CD14-positive monocyte (primary cell): ENCODE measurements at regions not wholly inside any gene's neighbourhood (a gene's known extent, or its start where the extent isn't known, plus 50 kb on each side); places are given as distances from the start of the nearest gene placed in this dataset.

ENCODE experiments used
- DNase-seq, 3 donors: peaks; one replicate each; pipeline ENCODE4 v3.0.0-alpha.2; 2011 to 2022
- H2AFZ ChIP-seq: 2 replicates; pipeline ENCODE4 v1.6.0; 2012; ENCODE audit warnings: mild to moderate bottlenecking, low read depth, low read length, inconsistent platforms; ENCODE audit not compliant: insufficient read depth, poor library complexity, severe bottlenecking
- H3K27ac ChIP-seq, 2 donors: 1 replicate in 1 of 2; 2 replicates in 1 of 2; pipeline ENCODE4 v1.5.1; 2012 to 2013; ENCODE audit warnings: low read length in 2 of 2, control low read depth in 1 of 2, inconsistent platforms in 1 of 2, low read depth in 1 of 2, mild to moderate bottlenecking in 1 of 2
- H3K27me3 ChIP-seq, 2 donors: one replicate each; pipeline versions ENCODE4 v1.6.0 to v1.6.1; 2011 to 2013; ENCODE audit warnings: low read length in 2 of 2; ENCODE audit not compliant: control insufficient read depth in 2 of 2, insufficient read depth in 2 of 2
- H3K36me3 ChIP-seq, 2 donors: replicated peaks in 1 of 2; 1 replicate in 1 of 2; 2 replicates in 1 of 2; pipeline versions ENCODE4 v1.5.1 to v1.6.1; 2012 to 2013; ENCODE audit warnings: low read length in 2 of 2, control low read depth in 1 of 2, inconsistent platforms in 1 of 2, mild to moderate bottlenecking in 1 of 2; ENCODE audit not compliant: insufficient read depth in 2 of 2, control insufficient read depth in 1 of 2
- H3K4me1 ChIP-seq, 2 donors: 1 replicate in 1 of 2; 2 replicates in 1 of 2; pipeline versions ENCODE4 v1.5.1 to v1.6.1; 2012 to 2013; ENCODE audit warnings: low read length in 2 of 2, control low read depth in 1 of 2, inconsistent platforms in 1 of 2, mild to moderate bottlenecking in 1 of 2, moderate library complexity in 1 of 2; ENCODE audit not compliant: insufficient read depth in 2 of 2, control insufficient read depth in 1 of 2
- H3K4me2 ChIP-seq: replicated peaks from 2 replicates; pipeline ENCODE3; 2012; ENCODE audit warnings: low read length, moderate library complexity, mild to moderate bottlenecking; ENCODE audit not compliant: poor library complexity, severe bottlenecking; ENCODE audit errors: extremely low read depth
- H3K4me3 ChIP-seq, 3 experiments: fragments of 200-600 bp in 1 of 3; sonication (generic) in 1 of 3; replicated peaks in 1 of 3; 1 replicate in 2 of 3; 2 replicates in 1 of 3; pipeline ENCODE4 v1.5.1; 2011 to 2013; ENCODE audit warnings: low read length in 3 of 3, mild to moderate bottlenecking in 3 of 3, control low read depth in 2 of 3, low read depth in 2 of 3, inconsistent platforms in 1 of 3, moderate library complexity in 1 of 3
- H3K79me2 ChIP-seq: 2 replicates; pipeline ENCODE4 v1.6.0; 2012; ENCODE audit warnings: mild to moderate bottlenecking, control low read depth, inconsistent platforms, low read length, moderate library complexity; ENCODE audit not compliant: insufficient read depth
- H3K9ac ChIP-seq: 2 replicates; pipeline ENCODE4 v1.6.0; 2017; ENCODE audit warnings: low read length, mild to moderate bottlenecking; ENCODE audit not compliant: insufficient read depth, poor library complexity, severe bottlenecking
- H3K9me3 ChIP-seq, 2 donors: replicated peaks in 1 of 2; 1 replicate in 1 of 2; 2 replicates in 1 of 2; pipeline versions ENCODE4 v1.5.1 to v1.6.1; 2012 to 2013; ENCODE audit warnings: low read length in 2 of 2, control low read depth in 1 of 2; ENCODE audit not compliant: control insufficient read depth in 1 of 2, insufficient read depth in 1 of 2
- H4K20me1 ChIP-seq: 2 replicates; pipeline ENCODE4 v1.6.0; 2012; ENCODE audit warnings: mild to moderate bottlenecking, low read length, control low read depth, moderate library complexity; ENCODE audit not compliant: insufficient read depth
- H3K27ac Mint-ChIP-seq, 7 donors: one replicate each; pipeline ENCODE4 v1.8.0; 2020; ENCODE audit warnings: mild to moderate bottlenecking in 7 of 7, mixed read lengths in 7 of 7, moderate library complexity in 6 of 7, inconsistent platforms in 2 of 7
- H3K27me3 Mint-ChIP-seq, 3 donors: one replicate each; pipeline ENCODE4 v1.8.0; 2021 to 2022; ENCODE audit warnings: low read depth in 3 of 3, mild to moderate bottlenecking in 3 of 3, mixed read lengths in 3 of 3, moderate library complexity in 3 of 3, inconsistent platforms in 1 of 3
- H3K36me3 Mint-ChIP-seq, 2 donors: one replicate each; pipeline ENCODE4 v1.8.0; 2020; ENCODE audit warnings: mixed read lengths in 2 of 2, inconsistent platforms in 1 of 2, mild to moderate bottlenecking in 1 of 2
- H3K4me1 Mint-ChIP-seq: one replicate; pipeline ENCODE4 v1.8.0; 2020; ENCODE audit warnings: mild to moderate bottlenecking, mixed read lengths
- H3K4me3 Mint-ChIP-seq, 2 donors: one replicate each; pipeline ENCODE4 v1.8.0; 2020; ENCODE audit warnings: mild to moderate bottlenecking in 2 of 2, mixed read lengths in 2 of 2, moderate library complexity in 1 of 2
- H3K9me3 Mint-ChIP-seq, 7 donors: one replicate each; pipeline ENCODE4 v1.8.0; 2020 to 2022; ENCODE audit warnings: mixed read lengths in 7 of 7, mild to moderate bottlenecking in 6 of 7, moderate library complexity in 6 of 7, inconsistent platforms in 2 of 7
- CTCF ChIP-seq: fragments of 200-600 bp; IDR thresholded peaks from one replicate; pipeline ENCODE4 v1.8.0; 2022; ENCODE audit warnings: antibody characterized with exemption, mild to moderate bottlenecking
- WGBS: methylation state at CpG from one replicate; pipeline ENCODE4 v1.1.5; 2013; ENCODE audit warnings: missing lambda C conversion rate; ENCODE audit not compliant: insufficient coverage; 5-methylcytosine and 5-hydroxymethylcytosine counted together
- intact Hi-C, 2 donors: fragments of 100-400 bp; cut with micrococcal nuclease; formaldehyde crosslinking; loops; one replicate each; pipeline versions ENCODE4 v1.15.0 to v1.15.1; 2023

GRCh38 chr4:23390246-23390645, 499.6 kb downstream of the PPARGC1A start:
- Mint-ChIP-seq H3K36me3 (no peaks in the 10 kb centered on the region), H3K27me3 (no peaks in the 10 kb centered on the region), H3K27ac (peak overlapping the region in 1 of 7 donors; percentile 1), H3K4me1 (peaks cover 2% of the 10 kb centered on the region), H3K9me3 (peaks cover 2 to 7% (median 4%) of the 10 kb centered on the region in 7 donors), H3K4me3 (peak overlapping the region in 1 of 2 donors; percentile 8)
- TF ChIP-seq CTCF, result no peak
- Histone ChIP-seq H3K9me3 (no peaks in the 10 kb centered on the region), H3K79me2 (no peaks in the 10 kb centered on the region), H3K27ac (no peak overlapping the region), H3K4me1 (no peaks in the 10 kb centered on the region), H3K9ac (no peak overlapping the region), H3K4me3 (no peak overlapping the region), H2AFZ (no peak overlapping the region), H3K4me2 (no peak overlapping the region), H4K20me1 (no peaks in the 10 kb centered on the region), H3K27me3 (no peaks in the 10 kb centered on the region), H3K36me3 (no peaks in the 10 kb centered on the region)
- intact Hi-C loops, result no loop called here
- DNase-seq, result no peak
- WGBS, result no CpG with 5 or more reads among the region's 3 CpGs

- no peak overlapping the region for H3K27ac Mint-ChIP-seq
- peaks cover 1 to 5% (median 2%) of the 10 kb centered on the region in 7 donors for H3K9me3 Mint-ChIP-seq
- no peaks in the 10 kb centered on the region for H3K27me3 Mint-ChIP-seq
- no peak for TF ChIP-seq CTCF
- Histone ChIP-seq H4K20me1 (no peaks in the 10 kb centered on the region), H3K27me3 (no peaks in the 10 kb centered on the region), H3K79me2 (no peaks in the 10 kb centered on the region), H3K9me3 (no peaks in the 10 kb centered on the region), H3K27ac (no peak overlapping the region), H3K4me3 (no peak overlapping the region), H3K36me3 (no peaks in the 10 kb centered on the region), H3K9ac (no peak overlapping the region), H3K4me1 (no peaks in the 10 kb centered on the region), H2AFZ (no peak overlapping the region), H3K4me2 (no peak overlapping the region)
- intact Hi-C loops, result no loop called here
- DNase-seq, result no peak
- no peaks in the 10 kb centered on the region for H3K36me3 Mint-ChIP-seq
- H3K4me3 Mint-ChIP-seq, result no peak overlapping the region
- peaks cover 2% of the 10 kb centered on the region for H3K4me1 Mint-ChIP-seq
- WGBS, result 81% methylated on average over 2 of the region's 2 CpGs
These were observed 501.0 kb downstream of the PPARGC1A start for GRCh38 chr4:23388699-23389395.
